ENCODE measurements at regions not wholly inside any gene's neighbourhood (a gene's known extent, or its start where the extent isn't known, plus 50 kb on each side); places are given as distances from the start of the nearest gene placed in this dataset.

- no peak for ATAC-seq
- CTCF ChIA-PET: no interaction called here
Measured at GRCh38 chr22:49694462-49695260, 133.0 kb downstream of the BRD1 start.

GRCh38 chr22:49693848-49694247 is 133.8 kb downstream of the BRD1 start:
- ATAC-seq: no peak
- no peak for DNase-seq (ENCODE audit: low read depth, low spot score)
- no TSS peak for BruUV-seq (replicated peaks)
- ChIA-PET POLR2A (no interaction called here), CTCF (no interaction called here)
- no peaks in the 10 kb centered on the region for H3K9me3 ChIP-seq (ENCODE audit: control insufficient read depth, insufficient read depth, low read depth, low read length)
- no peaks in the 10 kb centered on the region; the same call in 1 of the 2 replicates for H3K27me3 ChIP-seq (ENCODE audit: control insufficient read depth, insufficient read depth, low read length)
- TF ChIP-seq, protein P1, sequence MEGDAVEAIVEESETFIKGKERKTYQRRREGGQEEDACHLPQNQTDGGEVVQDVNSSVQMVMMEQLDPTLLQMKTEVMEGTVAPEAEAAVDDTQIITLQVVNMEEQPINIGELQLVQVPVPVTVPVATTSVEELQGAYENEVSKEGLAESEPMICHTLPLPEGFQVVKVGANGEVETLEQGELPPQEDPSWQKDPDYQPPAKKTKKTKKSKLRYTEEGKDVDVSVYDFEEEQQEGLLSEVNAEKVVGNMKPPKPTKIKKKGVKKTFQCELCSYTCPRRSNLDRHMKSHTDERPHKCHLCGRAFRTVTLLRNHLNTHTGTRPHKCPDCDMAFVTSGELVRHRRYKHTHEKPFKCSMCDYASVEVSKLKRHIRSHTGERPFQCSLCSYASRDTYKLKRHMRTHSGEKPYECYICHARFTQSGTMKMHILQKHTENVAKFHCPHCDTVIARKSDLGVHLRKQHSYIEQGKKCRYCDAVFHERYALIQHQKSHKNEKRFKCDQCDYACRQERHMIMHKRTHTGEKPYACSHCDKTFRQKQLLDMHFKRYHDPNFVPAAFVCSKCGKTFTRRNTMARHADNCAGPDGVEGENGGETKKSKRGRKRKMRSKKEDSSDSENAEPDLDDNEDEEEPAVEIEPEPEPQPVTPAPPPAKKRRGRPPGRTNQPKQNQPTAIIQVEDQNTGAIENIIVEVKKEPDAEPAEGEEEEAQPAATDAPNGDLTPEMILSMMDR (IDR thresholded peaks at IDR 0.05): no peak
- TF ChIP-seq POLR2AphosphoS5 (IDR thresholded peaks at IDR 0.05; ENCODE audit: low read depth, low read length) (no peak), TCF7L2 (IDR thresholded peaks at IDR 0.05; ENCODE audit: low read depth, low read length) (no peak), REST (IDR thresholded peaks at IDR 0.05; ENCODE audit: insufficient read depth in 1 of 2, low read depth in 2 of 2, low read length in 1 of 2) (no peak), SIN3A (IDR thresholded peaks at IDR 0.05; ENCODE audit: borderline replicate concordance, insufficient read depth, low read depth, low read length) (no peak)
- H3K36me3 ChIP-seq (ENCODE audit: control insufficient read depth, insufficient read depth, low read length): no peaks in the 10 kb centered on the region
- in situ Hi-C loops (cut with HindIII; ENCODE audit: low pct_unique_long_range_greater_than_20kb, low sequenced_read_pairs) (no loop called here), intact Hi-C loops (cut with micrococcal nuclease; ENCODE audit: unreplicated experiment) (no loop called here)
- H3K4me3 ChIP-seq (ENCODE audit: low read depth in 2 of 2, low read length in 2 of 2): no peak overlapping the region
- no peaks in the 10 kb centered on the region for H3K4me1 ChIP-seq (ENCODE audit: control insufficient read depth, insufficient read depth, low read length)
- H3K27ac ChIP-seq (ENCODE audit: low read length): no peak overlapping the region

More at GRCh38 chr22:49694462-49695260, 133.0 kb downstream of the BRD1 start:
- no peak overlapping the region for H3K27ac ChIP-seq (ENCODE audit: low read length)
- intact Hi-C loops (cut with micrococcal nuclease; ENCODE audit: unreplicated experiment): no loop called here
- H3K36me3 ChIP-seq (ENCODE audit: control insufficient read depth, insufficient read depth, low read length): no peaks in the 10 kb centered on the region
- no peaks in the 10 kb centered on the region for H3K9me3 ChIP-seq (ENCODE audit: control insufficient read depth, insufficient read depth, low read depth, low read length)
- no peak overlapping the region for H3K4me3 ChIP-seq (ENCODE audit: low read depth in 2 of 2, low read length in 2 of 2)
- H3K4me1 ChIP-seq (ENCODE audit: control insufficient read depth, insufficient read depth, low read length): no peaks in the 10 kb centered on the region
- no TSS peak for BruUV-seq (replicated peaks)
- TF ChIP-seq, protein P1 (IDR thresholded peaks at IDR 0.05): no peak
- TF ChIP-seq SIN3A (IDR thresholded peaks at IDR 0.05; ENCODE audit: borderline replicate concordance, insufficient read depth, low read depth, low read length) (no peak), TCF7L2 (IDR thresholded peaks at IDR 0.05; ENCODE audit: low read depth, low read length) (no peak), REST (IDR thresholded peaks at IDR 0.05; ENCODE audit: insufficient read depth in 1 of 2, low read depth in 2 of 2, low read length in 1 of 2) (no peak), POLR2AphosphoS5 (IDR thresholded peaks at IDR 0.05; ENCODE audit: low read depth, low read length) (no peak)
- in situ Hi-C loops (cut with HindIII; ENCODE audit: low pct_unique_long_range_greater_than_20kb, low sequenced_read_pairs): no loop called here
- DNase-seq (ENCODE audit: low read depth, low spot score): no peak
- no peaks in the 10 kb centered on the region; the same call in 1 of the 2 replicates for H3K27me3 ChIP-seq (ENCODE audit: control insufficient read depth, insufficient read depth, low read length)
- POLR2A ChIA-PET: no interaction called here

All from Panc1 (cell line).